Naive thymus-derived CD8-positive, alpha-beta T cell (primary cell): ENCODE measurements at regions not wholly inside any gene's neighbourhood (a gene's known extent, or its start where the extent isn't known, plus 50 kb on each side); places are given as distances from the start of the nearest gene placed in this dataset.

Experiments
- ATAC-seq, 2 donors: fragments of 150-1000 bp; cut with Tn5 transposase in 1 of 2; sonication (Bioruptor Pico), chemical (Tn5 transposase) in 1 of 2; 1 replicate in 1 of 2; 2 replicates in 1 of 2; pipeline ENCODE4 v1.10.0; 2021; ENCODE audit warnings: mild to moderate bottlenecking in 2 of 2, moderate library complexity in 2 of 2
- POLR2A ChIA-PET: fragments of 350-600 bp; sonication (Branson Sonifier 250); formaldehyde crosslinking; loops from one replicate; lab custom pipeline; 2021; ENCODE audit warnings: antibody characterized with exemption; lab: Charles Lee
- DNase-seq, 10 donors: peaks; one replicate each; pipeline versions ENCODE4 v3.0.0 to v3.0.0-alpha.2; 2020 to 2022
- H3K27ac Mint-ChIP-seq, 10 donors: one replicate each; pipeline ENCODE4 v1.8.0; 2020 to 2022; ENCODE audit warnings: mild to moderate bottlenecking in 10 of 10, mixed read lengths in 10 of 10, moderate library complexity in 4 of 10, inconsistent platforms in 1 of 10
- H3K27me3 Mint-ChIP-seq, 5 donors: one replicate each; pipeline ENCODE4 v1.8.0; 2021 to 2022; ENCODE audit warnings: mixed read lengths in 5 of 5
- H3K36me3 Mint-ChIP-seq, 3 donors: one replicate each; pipeline ENCODE4 v1.8.0; 2020 to 2022; ENCODE audit warnings: mixed read lengths in 3 of 3, mild to moderate bottlenecking in 2 of 3, inconsistent platforms in 1 of 3
- H3K4me1 Mint-ChIP-seq, 4 donors: one replicate each; pipeline ENCODE4 v1.8.0; 2021 to 2022; ENCODE audit warnings: mixed read lengths in 4 of 4
- H3K4me3 Mint-ChIP-seq, 10 donors: one replicate each; pipeline ENCODE4 v1.8.0; 2020 to 2022; ENCODE audit warnings: mild to moderate bottlenecking in 10 of 10, mixed read lengths in 10 of 10, moderate library complexity in 6 of 10, inconsistent platforms in 1 of 10
- H3K9me3 Mint-ChIP-seq, 9 donors: one replicate each; pipeline ENCODE4 v1.8.0; 2020 to 2022; ENCODE audit warnings: mixed read lengths in 9 of 9, mild to moderate bottlenecking in 3 of 9, inconsistent platforms in 1 of 9, moderate library complexity in 1 of 9

DNA sequence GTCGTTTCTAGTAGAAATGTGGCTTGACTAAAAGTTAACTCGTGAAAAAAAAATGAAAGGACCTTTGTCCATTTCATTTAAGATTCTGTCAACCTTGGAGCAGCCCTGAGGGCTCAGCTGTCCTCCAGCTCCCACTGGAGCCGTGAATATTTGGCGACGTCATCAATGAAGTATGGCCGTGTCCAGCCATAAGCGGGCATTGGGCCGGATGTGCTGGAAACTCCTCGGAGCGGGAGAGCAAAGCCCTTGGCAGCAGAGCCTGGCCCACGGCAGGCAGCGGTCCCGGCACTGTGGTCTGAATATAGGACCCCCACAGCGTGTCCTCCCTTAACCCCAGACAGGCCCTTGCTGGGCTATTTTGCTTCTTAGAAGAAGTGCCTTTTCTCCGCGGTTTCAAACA is 50.0 kb downstream of the JAKMIP3 start:
- Mint-ChIP-seq H3K36me3 (no peaks in the 10 kb centered on the region), H3K9me3 (peaks cover 0 to 3% (median 0%) of the 10 kb centered on the region in 9 donors), H3K4me1 (no peaks in the 10 kb centered on the region), H3K27me3 (peaks cover 0 to 25% (median 1%) of the 10 kb centered on the region in 5 donors), H3K4me3 (no peak overlapping the region), H3K27ac (peak overlapping the region in 1 of 10 donors; percentile 67)
- DNase-seq (peak in 1 of 10 donors; percentile 52), ATAC-seq (no peak)
- POLR2A ChIA-PET = no interaction called here

DNA sequence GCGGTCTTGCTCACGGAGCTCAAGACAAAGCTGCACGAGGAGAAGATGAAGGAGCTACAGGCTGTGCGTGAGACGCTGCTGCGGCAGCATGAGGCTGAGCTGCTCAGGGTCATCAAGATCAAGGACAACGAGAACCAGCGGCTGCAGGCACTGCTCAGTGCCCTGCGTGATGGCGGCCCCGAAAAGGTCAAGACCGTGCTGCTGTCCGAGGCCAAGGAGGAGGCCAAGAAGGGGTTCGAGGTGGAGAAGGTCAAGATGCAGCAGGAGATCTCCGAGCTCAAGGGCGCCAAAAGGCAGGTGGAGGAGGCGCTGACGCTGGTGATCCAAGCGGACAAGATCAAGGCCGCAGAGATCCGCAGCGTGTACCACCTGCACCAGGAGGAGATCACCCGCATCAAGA is 51.4 kb downstream of the JAKMIP3 start:
- DNase-seq = peak in 1 of 10 donors; percentile 43
- POLR2A ChIA-PET = no interaction called here

DNA sequence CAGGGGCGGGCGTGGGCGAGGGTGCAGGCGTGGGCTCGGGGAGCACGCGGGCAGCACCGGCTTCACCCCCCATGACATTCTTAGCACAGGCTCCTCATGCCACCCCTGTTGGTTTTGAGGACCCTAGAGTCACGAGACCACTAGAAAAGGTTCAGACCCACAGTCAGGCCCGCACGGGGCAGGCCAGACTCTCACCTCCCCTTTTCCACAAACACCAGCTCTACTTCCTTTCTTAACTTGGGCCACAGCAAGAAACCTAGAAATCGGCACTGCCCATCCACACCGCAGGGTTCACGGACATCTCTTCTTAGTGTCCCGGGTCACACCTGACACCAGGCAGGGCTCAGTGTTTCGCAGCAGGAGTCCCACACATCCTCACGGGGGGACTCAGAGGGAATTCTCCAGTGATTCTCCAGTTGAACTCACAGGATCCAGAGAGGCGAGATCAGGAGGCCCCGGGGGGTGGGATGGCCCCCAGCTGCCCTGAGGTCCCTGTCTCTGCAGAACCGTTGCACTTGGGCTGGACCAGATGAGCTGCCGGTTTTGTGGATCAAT is 52.0 kb downstream of the JAKMIP3 start:
- Mint-ChIP-seq H3K9me3 (peaks cover 0 to 3% (median 0%) of the 10 kb centered on the region in 9 donors), H3K27me3 (peaks cover 0 to 26% (median 1%) of the 10 kb centered on the region in 5 donors), H3K4me1 (no peaks in the 10 kb centered on the region), H3K4me3 (no peak overlapping the region), H3K27ac (no peak overlapping the region), H3K36me3 (no peaks in the 10 kb centered on the region)
- DNase-seq (peak in 1 of 10 donors; percentile 45), ATAC-seq (no peak)
- POLR2A ChIA-PET = no interaction called here

More for the DNA sequence above, 51.4 kb downstream of the JAKMIP3 start:
- Mint-ChIP-seq H3K36me3 (no peaks in the 10 kb centered on the region), H3K9me3 (peaks cover 0 to 3% (median 0%) of the 10 kb centered on the region in 9 donors), H3K27ac (no peak overlapping the region), H3K27me3 (peaks cover 0 to 26% (median 1%) of the 10 kb centered on the region in 5 donors), H3K4me3 (no peak overlapping the region), H3K4me1 (no peaks in the 10 kb centered on the region)
- no peak for ATAC-seq

DNA sequence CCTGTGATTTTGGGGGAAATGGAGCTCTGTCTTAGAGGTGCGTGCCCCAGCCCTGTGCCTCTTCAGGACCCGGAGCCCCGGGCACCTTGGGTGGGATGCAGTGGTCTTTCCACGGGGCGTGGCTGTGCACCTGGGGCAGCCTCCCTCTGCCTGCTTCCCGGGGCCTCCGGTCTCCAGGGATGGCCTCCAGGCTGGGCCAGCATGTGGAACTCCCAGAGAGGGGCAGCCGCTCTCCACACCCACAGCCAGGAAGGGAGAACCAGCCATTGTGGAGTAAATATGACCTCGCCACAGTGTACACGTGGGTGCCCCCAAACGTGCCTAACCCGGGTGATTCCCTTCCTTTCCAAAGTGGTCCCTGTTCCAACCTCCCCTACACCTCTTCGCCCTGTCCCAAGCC is 52.6 kb downstream of the JAKMIP3 start:
- ATAC-seq (no peak), DNase-seq (peak in 1 of 10 donors; percentile 53)
- POLR2A ChIA-PET = no interaction called here
- Mint-ChIP-seq H3K4me3 (no peak overlapping the region), H3K27ac (no peak overlapping the region), H3K27me3 (peaks cover 0 to 26% (median 1%) of the 10 kb centered on the region in 5 donors), H3K4me1 (no peaks in the 10 kb centered on the region), H3K9me3 (peaks cover 0 to 3% (median 0%) of the 10 kb centered on the region in 9 donors), H3K36me3 (no peaks in the 10 kb centered on the region)

DNA sequence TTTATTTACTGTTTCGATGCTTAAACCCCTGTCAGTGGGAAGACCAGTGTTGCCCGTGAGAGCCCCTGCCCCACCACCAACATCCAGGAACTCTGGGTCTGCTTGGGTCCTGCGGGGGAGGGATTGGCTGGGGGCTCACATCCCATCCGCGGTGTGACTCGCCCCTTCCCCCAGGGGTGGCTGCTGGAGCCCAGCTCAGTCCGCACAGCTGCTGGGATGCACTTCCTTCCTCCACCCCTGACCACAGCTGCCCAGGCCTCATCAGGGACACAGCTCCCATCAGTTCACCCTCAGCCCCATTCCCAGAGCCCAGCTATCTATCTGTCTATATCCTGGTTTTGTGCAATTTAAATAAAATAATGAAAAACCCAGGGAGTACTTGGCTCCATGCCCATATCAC is 54.5 kb downstream of the JAKMIP3 start:
- Mint-ChIP-seq H3K9me3 (peaks cover 0 to 3% (median 0%) of the 10 kb centered on the region in 9 donors), H3K36me3 (no peaks in the 10 kb centered on the region), H3K27ac (no peak overlapping the region), H3K27me3 (peaks cover 0 to 26% (median 3%) of the 10 kb centered on the region in 5 donors), H3K4me1 (peaks cover 0 to 1% (median 0%) of the 10 kb centered on the region in 4 donors), H3K4me3 (no peak overlapping the region)
- POLR2A ChIA-PET = no interaction called here
- ATAC-seq (no peak), DNase-seq (peak in 1 of 10 donors; percentile 47)

DNA sequence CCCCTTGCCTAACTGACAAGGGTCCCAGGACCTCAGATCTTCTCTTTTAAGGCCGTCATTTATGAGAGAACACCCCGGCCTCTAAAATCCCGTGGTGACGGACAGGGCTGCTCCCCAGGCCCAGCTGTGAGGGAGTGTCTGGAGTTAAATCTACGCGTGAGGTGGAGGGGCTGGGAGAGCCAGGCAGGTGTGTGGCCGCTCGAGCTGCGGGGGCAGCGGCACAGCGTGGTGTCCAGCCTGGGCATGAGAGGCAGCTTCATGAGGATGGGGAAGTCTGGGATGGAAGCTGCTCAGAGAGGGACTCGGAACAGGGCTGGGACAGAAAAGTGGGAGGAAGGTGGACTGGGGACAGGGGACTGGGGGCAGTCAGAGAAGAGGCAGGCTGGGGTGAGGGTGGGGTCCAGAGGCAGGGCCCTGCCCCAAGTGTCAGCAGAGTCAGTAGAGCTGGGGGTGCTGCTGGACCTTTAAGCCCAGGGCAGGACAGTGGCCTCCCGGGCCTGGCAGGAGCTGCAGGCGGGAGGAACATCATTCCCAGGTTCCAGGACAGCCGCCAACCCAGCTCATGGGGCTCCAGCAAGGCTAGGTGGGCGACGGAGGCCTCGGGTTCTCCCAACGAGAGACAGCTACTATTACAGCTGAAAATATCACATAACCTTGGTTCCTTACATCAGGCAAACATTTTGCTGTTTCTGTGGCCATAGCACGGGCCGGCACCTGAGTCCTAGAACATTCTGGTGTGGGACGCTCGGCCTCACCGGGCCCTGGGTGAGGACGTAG is 55.2 kb downstream of the JAKMIP3 start:
- ATAC-seq (no peak), DNase-seq (peak in 1 of 10 donors; percentile 38)
- no peak overlapping the region for H3K4me3 Mint-ChIP-seq
- peaks cover 0 to 26% (median 3%) of the 10 kb centered on the region in 5 donors for H3K27me3 Mint-ChIP-seq
- POLR2A ChIA-PET = no interaction called here
- no peak overlapping the region for H3K27ac Mint-ChIP-seq
- H3K9me3 Mint-ChIP-seq = peaks cover 0 to 3% (median 0%) of the 10 kb centered on the region in 9 donors
- H3K4me1 Mint-ChIP-seq = peaks cover 0 to 1% (median 0%) of the 10 kb centered on the region in 4 donors
- H3K36me3 Mint-ChIP-seq = no peaks in the 10 kb centered on the region

DNA sequence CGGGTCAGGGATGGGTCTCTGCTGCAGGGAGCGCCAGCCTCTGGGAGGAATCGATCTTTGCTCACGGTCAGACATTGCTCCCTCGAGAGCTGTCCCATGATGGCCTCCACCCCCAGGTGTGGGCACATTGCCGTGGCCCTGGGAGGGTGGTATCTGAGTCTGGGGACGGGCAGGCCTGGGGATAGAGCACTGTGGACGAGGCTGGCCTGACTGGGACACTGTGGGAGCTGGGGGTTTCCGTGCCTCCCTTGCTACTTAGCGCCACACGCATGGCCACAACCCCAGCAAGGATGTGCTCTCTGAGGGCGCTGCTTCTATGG is 55.7 kb downstream of the JAKMIP3 start:
- peaks cover 0 to 1% (median 0%) of the 10 kb centered on the region in 4 donors for H3K4me1 Mint-ChIP-seq
- ATAC-seq = no peak
- peaks cover 0 to 3% (median 0%) of the 10 kb centered on the region in 9 donors for H3K9me3 Mint-ChIP-seq
- H3K27ac Mint-ChIP-seq = no peak overlapping the region
- POLR2A ChIA-PET = no interaction called here
- peaks cover 0 to 26% (median 3%) of the 10 kb centered on the region in 5 donors for H3K27me3 Mint-ChIP-seq
- peak in 1 of 10 donors; percentile 61 for DNase-seq
- H3K4me3 Mint-ChIP-seq = no peak overlapping the region
- H3K36me3 Mint-ChIP-seq = no peaks in the 10 kb centered on the region

DNA sequence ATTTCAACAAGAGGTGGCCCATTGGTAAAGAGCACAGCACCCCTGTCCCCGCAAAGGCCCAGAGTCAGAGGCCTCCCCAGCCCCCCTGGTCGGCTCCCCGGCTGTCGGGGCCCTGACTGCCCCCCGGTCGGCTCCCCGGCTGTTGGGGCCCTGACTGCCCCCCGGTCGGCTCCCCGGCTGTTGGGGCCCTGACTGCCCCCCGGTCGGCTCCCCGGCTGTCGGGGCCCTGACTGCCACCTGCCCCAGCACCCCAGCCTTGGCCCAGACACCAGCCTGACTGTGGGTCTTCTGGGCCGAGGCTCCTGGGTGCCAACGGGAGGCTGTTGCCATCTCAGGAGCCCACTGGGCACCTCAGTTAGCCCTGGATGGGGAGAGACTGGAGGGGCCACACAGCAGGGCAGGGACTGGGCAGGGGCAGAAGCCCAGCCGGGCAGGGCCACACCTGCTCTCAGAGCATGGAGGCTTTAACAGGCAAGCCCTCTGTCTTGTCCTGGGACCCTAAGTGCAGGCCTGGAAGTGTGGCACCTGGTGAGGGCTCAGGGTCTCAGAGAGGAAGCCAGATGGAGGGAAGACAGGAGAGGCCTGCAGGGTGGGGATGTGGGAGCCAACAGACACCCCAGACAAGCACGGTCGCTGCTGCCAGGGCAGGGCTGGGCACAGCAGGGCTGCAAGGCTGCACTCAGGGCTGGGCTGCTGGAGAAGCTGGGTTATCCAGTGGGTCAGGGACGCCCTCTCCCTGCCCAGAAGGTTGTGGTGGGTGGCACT is 56.5 kb downstream of the JAKMIP3 start:
- DNase-seq = peak in 1 of 10 donors; percentile 62
- ATAC-seq = no peak

DNA sequence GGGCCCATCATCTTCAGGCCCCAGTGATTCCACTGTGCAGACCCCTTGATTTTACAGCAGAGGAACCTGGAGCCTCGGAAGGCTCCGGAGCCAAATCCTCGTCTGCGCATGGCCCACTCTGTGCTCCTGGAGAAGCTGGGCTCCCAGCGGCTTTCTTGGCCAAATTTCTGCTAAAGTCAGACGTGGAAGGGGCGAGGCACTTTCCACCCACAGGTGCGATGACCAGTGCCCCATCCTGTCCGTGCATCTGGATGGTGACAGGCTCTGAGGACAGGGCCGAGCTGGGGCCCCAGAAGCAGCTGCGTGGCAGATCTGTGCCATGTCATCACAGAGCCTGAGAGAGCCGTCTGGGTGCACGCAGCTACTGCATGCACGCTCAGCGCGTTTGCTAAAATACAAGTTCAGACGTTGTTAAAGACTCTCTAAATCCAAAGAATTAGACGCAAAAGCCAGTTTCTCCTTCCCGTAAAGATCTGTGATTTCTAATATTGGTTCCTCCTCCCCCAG is 57.2 kb downstream of the JAKMIP3 start:
- H3K36me3 Mint-ChIP-seq = peaks cover 0 to 1% (median 0%) of the 10 kb centered on the region in 3 donors
- POLR2A ChIA-PET = no interaction called here
- H3K27ac Mint-ChIP-seq = no peak overlapping the region
- no peak overlapping the region for H3K4me3 Mint-ChIP-seq
- ATAC-seq (no peak), DNase-seq (peak in 1 of 10 donors; percentile 21)
- H3K4me1 Mint-ChIP-seq = peaks cover 0 to 1% (median 0%) of the 10 kb centered on the region in 4 donors
- H3K9me3 Mint-ChIP-seq = peaks cover 0 to 8% (median 3%) of the 10 kb centered on the region in 9 donors
- peaks cover 0 to 26% (median 3%) of the 10 kb centered on the region in 5 donors for H3K27me3 Mint-ChIP-seq

More for the DNA sequence above, 56.5 kb downstream of the JAKMIP3 start:
- peaks cover 0 to 1% (median 0%) of the 10 kb centered on the region in 4 donors for H3K4me1 Mint-ChIP-seq
- POLR2A ChIA-PET = no interaction called here
- peaks cover 0 to 3% (median 0%) of the 10 kb centered on the region in 9 donors for H3K9me3 Mint-ChIP-seq
- H3K27ac Mint-ChIP-seq = no peak overlapping the region
- H3K36me3 Mint-ChIP-seq = no peaks in the 10 kb centered on the region
- peaks cover 0 to 26% (median 3%) of the 10 kb centered on the region in 5 donors for H3K27me3 Mint-ChIP-seq
- H3K4me3 Mint-ChIP-seq = no peak overlapping the region

DNA sequence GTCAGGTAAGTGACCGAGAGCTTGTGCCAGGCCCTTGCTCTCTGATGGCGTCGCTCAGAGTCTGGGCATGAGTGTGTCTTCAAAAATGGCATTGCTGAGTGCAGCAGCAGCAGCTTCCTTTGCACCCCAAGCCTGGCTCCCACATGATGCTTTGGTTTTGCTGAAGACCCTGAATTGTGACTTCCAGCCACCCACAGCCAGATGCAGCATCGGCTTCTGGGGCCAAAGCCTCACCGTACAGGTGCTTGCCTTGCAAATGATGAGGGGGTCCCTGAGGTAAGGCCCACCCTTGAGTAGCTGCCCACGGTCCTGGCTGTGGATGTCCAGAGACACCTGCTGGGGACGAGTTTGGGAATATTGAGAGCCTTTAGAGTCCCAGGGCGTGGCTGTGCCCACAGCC is 57.9 kb downstream of the JAKMIP3 start:
- H3K4me1 Mint-ChIP-seq = peaks cover 0 to 1% (median 0%) of the 10 kb centered on the region in 4 donors
- H3K4me3 Mint-ChIP-seq = no peak overlapping the region
- DNase-seq (peak in 1 of 10 donors; percentile 51), ATAC-seq (no peak)
- H3K36me3 Mint-ChIP-seq = peaks cover 0 to 7% (median 0%) of the 10 kb centered on the region in 3 donors
- H3K27ac Mint-ChIP-seq = no peak overlapping the region
- POLR2A ChIA-PET = no interaction called here
- peaks cover 2 to 14% (median 6%) of the 10 kb centered on the region in 9 donors for H3K9me3 Mint-ChIP-seq
- H3K27me3 Mint-ChIP-seq = peaks cover 0 to 25% (median 3%) of the 10 kb centered on the region in 5 donors

DNA sequence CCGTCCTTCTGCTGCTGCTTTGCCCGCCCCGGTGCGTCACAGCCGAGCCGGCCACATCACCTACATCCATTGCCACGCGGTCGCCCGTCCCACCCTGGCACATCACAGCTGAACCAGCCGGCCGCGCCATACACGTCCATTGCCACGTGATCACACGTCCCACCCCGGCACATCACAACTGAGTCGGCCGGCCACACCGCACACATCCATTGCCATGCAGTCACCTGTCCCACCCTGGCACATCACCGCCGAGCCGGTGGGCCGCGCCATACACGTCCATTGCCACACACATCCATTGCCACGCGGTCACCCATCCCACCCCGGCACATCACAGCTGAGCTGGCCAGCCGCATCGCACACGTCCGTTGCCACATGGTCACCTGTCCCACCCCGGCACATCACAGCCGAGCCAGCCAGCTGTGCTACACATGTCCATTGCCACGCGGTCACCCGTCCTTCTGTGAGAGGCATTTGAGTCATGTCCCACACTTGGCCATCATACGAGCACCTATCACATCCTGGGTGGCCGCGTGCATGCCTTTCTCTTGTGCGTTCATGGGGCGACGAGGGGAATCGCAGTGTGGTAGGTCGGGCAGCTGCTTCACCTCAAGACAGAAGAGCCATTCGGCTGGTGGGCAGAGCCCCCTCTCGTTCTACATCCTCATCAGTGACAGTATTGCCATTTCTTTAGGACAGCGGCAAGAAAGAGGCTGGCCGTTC is 58.6 kb downstream of the JAKMIP3 start:
- no peak overlapping the region for H3K27ac Mint-ChIP-seq
- DNase-seq (peak in 1 of 10 donors; percentile 45), ATAC-seq (no peak)
- no peak overlapping the region for H3K4me3 Mint-ChIP-seq
- POLR2A ChIA-PET = no interaction called here
- H3K27me3 Mint-ChIP-seq = peaks cover 3 to 18% (median 7%) of the 10 kb centered on the region in 5 donors
- peaks cover 0 to 1% (median 0%) of the 10 kb centered on the region in 4 donors for H3K4me1 Mint-ChIP-seq
- peaks cover 0 to 12% (median 0%) of the 10 kb centered on the region in 3 donors for H3K36me3 Mint-ChIP-seq
- peaks cover 2 to 20% (median 8%) of the 10 kb centered on the region in 9 donors for H3K9me3 Mint-ChIP-seq

DNA sequence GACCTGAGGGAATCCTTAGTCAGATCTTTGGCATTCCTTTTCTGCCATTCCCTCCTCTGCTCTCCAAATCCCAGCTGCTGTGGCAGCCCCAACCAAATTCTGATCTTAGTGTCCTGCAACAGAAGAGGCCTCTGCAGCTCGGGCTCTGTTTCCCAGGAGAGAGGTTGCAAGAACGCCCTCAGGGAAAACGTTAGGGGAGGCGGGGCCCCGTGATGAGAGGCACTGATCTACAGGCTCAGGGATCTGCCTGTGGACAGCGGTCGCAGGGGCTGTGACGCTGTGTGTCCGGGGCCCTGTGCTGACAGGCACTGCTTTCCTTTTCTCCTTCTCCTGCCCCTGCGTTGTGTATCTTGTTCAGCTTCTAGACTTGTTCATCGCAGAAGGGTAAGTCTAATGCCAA is 57.3 kb upstream of the DPYSL4 start:
- DNase-seq = no peak
- ATAC-seq = no peak
- H3K36me3 Mint-ChIP-seq = peaks cover 0 to 12% (median 0%) of the 10 kb centered on the region in 3 donors
- no peak overlapping the region for H3K27ac Mint-ChIP-seq
- H3K4me1 Mint-ChIP-seq = peaks cover 0 to 5% (median 1%) of the 10 kb centered on the region in 4 donors
- no peak overlapping the region for H3K4me3 Mint-ChIP-seq
- H3K27me3 Mint-ChIP-seq = peaks cover 7 to 33% (median 14%) of the 10 kb centered on the region in 5 donors
- POLR2A ChIA-PET = no interaction called here
- peaks cover 2 to 27% (median 9%) of the 10 kb centered on the region in 9 donors for H3K9me3 Mint-ChIP-seq
